HG03196 (cell line): ENCODE measurements at regions not wholly inside any gene's neighbourhood (a gene's known extent, or its start where the extent isn't known, plus 50 kb on each side); places are given as distances from the start of the nearest gene placed in this dataset.

Experiments
- ATAC-seq: cut with Tn5 transposase; IDR thresholded peaks from one replicate; pipeline ENCODE4 v1.9.1; 2021; ENCODE audit not compliant: unreplicated experiment

- no peak for ATAC-seq
Measured at GRCh38 chr20:63117151-63117550, 98.8 kb downstream of the YTHDF1 start.

GRCh38 chr20:63116412-63117106 lies 99.4 kb downstream of the YTHDF1 start:
- ATAC-seq: no peak

GRCh38 chr20:63115651-63116411 lies 100.1 kb downstream of the YTHDF1 start:
- no peak for ATAC-seq

GRCh38 chr20:63114693-63115311 lies 101.1 kb downstream of the YTHDF1 start:
- ATAC-seq: no peak

- no peak for ATAC-seq
Measured at GRCh38 chr20:63114006-63114692, 101.8 kb downstream of the YTHDF1 start.

GRCh38 chr20:63112491-63113219 lies 103.3 kb downstream of the YTHDF1 start:
- ATAC-seq: no peak

- no peak for ATAC-seq
Measured at GRCh38 chr20:63108247-63108646, 101.5 kb upstream of the BHLHE23 start.

GRCh38 chr20:63107449-63108200 lies 100.9 kb upstream of the BHLHE23 start:
- ATAC-seq: no peak

- ATAC-seq: no peak
Measured at GRCh38 chr20:63106765-63107448, 100.1 kb upstream of the BHLHE23 start.

- ATAC-seq: no peak
Measured at GRCh38 chr20:63106108-63106764, 99.5 kb upstream of the BHLHE23 start.

- no peak for ATAC-seq
Measured at GRCh38 chr20:63105211-63106107, 98.7 kb upstream of the BHLHE23 start.

GRCh38 chr20:63104312-63105181 lies 97.8 kb upstream of the BHLHE23 start:
- ATAC-seq: no peak

GRCh38 chr20:63103402-63104311 lies 96.9 kb upstream of the BHLHE23 start:
- no peak for ATAC-seq

GRCh38 chr20:63102721-63103375 lies 96.1 kb upstream of the BHLHE23 start:
- no peak for ATAC-seq
